Activated CD4-positive, alpha-beta T cell treated with anti-CD3 and anti-CD28 coated beads for 24 hours (primary cell): ENCODE measurements at regions not wholly inside any gene's neighbourhood (a gene's known extent, or its start where the extent isn't known, plus 50 kb on each side); places are given as distances from the start of the nearest gene placed in this dataset.

Experiments used
- DNase-seq, 2 donors: peaks; one replicate each; pipeline ENCODE4 v3.0.0-alpha.2; 2020; ENCODE audit warnings: low read depth in 2 of 2

DNA sequence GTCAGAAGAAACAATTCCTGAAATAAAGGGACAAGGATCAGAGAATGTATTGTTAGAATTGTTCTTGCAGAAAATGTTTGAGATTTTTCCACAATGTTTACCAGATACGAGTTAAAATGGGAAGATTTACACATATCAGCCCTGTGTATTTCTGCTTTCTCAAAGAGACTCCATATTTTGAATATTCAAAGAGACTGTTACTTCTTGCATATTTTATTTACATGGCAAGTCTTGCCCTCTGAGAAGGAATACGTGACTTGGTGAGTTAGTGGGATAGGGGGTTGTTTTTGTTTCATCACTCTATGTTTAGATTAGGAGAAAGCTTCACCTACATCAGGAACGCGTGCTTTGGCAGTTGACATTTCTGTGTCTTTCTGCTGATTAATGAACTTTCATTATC, 56.1 kb upstream of the ZDHHC17 start:
- no peak for DNase-seq

DNA sequence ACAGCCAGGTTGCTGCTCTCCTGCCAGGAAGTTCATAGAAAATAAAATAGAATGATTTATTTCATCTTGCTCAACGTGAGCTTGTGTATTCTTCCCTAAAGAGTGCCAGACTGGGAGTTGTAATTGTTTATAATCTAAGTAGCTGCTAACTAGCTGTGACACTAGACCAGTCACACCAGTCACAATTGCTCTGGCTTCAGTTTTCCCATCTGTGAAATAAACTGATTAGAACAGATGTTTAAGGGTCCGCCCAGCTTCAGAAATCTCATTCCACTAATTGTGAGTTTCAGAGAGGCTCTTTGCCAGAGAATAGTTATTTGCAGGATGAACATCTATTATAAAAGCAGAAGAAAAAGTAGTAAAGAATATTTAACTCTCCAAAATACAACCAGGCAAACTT, 55.6 kb upstream of the ZDHHC17 start:
- no peak for DNase-seq

DNA sequence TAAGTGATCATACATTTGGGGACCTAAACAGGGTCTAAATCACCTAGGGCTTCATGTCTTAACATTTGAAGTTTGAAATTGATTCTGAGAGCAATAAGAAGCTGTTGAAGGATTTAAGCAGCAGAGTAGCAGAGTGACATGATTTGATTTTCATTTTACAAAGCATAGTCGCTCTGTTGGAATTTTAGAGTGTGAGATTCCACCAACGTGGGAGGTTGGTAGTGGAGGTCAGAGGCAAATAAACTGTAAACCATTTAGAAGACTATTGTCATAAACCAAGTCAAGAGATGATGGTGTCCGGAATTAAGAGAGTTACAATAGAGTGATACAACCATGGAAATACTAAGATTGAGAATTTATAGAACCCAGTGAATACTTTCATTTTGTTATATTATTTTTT, 52.7 kb upstream of the ZDHHC17 start:
- no peak for DNase-seq

DNA sequence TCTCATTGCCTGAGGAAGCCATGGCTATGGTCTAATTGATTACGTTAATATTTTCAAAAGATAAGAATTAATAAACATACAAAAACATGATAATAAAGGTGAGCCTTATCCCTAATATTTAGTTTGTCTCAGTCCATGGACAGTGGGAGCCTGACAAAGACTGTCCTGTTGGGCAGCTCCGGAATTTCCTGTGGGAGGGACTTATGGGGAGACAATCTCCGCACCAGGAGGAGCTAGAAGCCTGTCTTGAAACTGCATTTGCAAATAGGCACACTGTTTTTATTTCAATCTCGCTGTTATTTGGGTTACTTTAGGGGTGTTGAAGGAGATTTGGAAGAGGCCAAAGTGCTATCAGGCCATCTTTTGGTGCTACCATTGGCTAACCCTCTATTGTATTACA, 50.8 kb upstream of the ZDHHC17 start:
- no peak for DNase-seq

DNA sequence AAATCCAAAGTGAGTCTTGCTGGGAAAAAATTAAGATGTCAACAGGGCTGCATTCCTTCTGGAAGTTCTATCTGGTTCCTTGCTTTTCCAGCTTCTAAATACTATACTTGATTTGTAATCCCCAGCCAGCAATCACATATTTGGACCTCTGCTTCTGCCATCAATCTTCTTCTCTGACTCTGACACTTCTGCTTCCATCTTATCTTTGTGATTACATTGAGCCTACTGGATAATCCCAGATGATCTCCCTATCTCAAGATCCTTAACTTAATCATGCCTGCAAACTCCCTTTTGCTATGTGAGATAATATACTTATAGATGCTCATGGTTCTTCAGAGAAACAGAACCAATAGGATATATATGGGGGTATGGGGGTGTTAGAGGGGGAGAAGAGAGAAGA, 49.9 kb upstream of the ZDHHC17 start:
- no peak for DNase-seq
